ENCODE measurements at regions not wholly inside any gene's neighbourhood (a gene's known extent, or its start where the extent isn't known, plus 50 kb on each side); places are given as distances from the start of the nearest gene placed in this dataset.

DNA sequence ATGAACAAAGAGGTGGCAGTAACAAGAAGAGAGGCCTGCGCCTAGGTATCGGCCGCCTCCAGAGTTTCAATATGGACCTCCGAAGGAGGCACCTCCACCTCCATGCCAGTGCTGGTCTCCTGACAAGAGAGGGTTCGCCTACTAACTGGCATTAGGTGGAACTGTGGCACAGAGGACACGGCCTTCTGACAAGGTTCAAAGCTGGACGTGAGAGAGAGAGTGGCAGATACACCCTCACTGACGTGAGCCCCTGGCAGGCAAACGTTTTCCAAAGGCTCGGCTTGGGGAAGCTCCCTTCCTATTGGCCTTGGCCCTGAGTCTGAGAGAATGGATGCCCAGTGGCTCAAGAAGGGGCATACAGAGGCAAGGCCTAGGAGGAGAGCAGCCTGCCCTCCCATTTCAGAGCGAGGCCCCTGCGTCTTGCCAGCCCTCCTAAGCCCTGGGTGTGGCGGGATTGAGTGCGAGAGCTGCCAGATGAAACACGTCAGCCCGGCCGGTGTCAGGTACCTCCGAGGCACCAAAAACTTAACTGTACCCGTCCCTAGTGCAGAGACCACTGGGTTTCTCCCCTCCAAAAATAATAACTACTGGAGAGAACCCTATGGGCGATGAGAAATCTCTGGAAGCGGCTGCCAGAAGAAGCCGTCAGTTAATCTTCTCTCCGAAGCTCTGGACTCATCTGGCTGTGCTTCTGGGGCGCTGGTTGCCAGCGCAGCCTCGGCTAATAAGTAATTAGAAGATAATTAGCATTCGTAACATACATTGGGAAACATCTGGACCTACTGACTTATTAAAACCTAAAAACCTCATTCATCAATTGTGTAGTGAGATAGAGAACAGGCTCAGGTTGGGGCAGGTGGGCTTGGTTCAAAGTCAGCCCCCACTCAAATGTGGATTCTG, 283.6 kb downstream of the NPHP4 start:
- DNase-seq = no peak
- Mint-ChIP-seq H3K27me3 (no peaks in the 10 kb centered on the region), H3K36me3 (no peaks in the 10 kb centered on the region), H3K9me3 (no peaks in the 10 kb centered on the region), H3K27ac (no peak overlapping the region), H3K4me1 (no peaks in the 10 kb centered on the region), H3K4me3 (no peak overlapping the region)

DNA sequence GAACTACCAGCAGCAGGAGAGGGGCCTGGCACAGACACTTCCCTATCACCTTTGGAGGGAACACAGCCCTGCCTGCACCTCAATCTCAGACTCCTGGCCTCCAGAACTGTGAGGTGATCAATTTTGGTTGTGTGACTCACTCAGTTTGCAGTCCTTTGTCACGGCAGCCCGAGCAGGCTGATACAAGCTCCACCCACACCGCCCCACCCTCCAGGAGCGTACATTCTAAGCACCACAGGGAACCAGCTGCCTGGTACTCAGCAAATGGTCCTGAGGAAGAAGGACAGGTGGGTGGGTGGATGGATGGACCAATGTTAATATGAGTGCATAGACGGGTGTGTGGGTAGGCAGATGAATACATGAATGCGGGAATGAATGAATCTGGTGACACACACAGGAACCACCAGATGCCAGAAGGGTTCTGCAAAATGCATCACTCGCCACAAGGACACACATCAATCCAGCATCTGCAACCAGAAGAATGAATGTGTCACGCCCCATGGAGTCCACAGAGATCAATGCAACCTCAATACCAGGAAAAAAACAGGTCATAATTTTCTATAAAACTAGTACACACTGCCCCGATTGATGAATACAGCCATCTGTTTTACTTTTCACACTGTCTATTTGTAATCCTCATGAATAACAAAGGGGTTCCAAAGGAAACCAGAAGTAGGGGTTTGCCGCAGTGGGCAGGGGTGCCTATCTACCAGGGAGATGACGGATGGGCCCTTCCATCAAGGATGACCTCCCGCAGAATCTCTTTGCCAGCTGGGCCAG, 284.5 kb downstream of the NPHP4 start:
- Mint-ChIP-seq H3K9me3 (no peaks in the 10 kb centered on the region), H3K36me3 (no peaks in the 10 kb centered on the region), H3K4me1 (no peaks in the 10 kb centered on the region), H3K27me3 (no peaks in the 10 kb centered on the region), H3K4me3 (no peak overlapping the region), H3K27ac (no peak overlapping the region)
- no peak for DNase-seq

DNA sequence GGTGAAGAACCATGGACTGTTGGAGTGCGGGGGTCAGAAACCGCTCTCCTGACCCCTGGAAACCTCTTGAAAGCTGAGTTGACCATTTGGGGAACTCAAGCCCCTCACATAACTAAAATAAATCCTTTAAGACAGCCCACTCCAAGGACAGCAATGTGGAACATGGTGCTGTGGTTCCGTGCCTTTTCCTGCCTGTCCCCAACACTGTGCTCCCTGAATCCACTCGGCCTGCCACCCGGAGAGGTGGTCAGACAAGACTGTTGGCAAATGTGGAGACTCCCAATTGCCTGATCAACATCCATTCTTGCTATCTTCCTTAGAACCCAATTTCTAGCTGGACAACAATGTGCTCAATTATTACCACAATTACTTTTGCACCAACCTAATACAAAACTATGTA, 286.0 kb downstream of the NPHP4 start:
- Mint-ChIP-seq H3K27me3 (no peaks in the 10 kb centered on the region), H3K36me3 (no peaks in the 10 kb centered on the region), H3K9me3 (no peaks in the 10 kb centered on the region)

DNA sequence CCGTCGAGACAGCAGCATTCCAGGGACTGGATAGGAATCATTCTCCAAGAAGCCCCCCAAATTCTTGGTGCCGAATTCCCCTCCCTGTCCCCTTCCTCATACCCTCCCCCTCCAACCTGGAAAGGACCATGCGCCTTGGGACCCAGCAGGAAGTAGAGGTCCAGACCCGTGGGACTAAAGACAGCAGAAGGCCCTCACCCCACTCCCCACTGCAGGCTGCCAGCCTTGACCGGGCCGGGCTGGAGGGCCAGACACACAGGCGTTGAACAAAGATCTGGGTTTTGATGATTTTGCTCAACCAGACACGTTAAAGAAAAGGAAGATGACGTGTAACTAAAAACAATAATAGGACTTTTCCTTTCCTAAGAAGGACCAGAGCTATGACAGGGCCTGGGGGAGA, 286.5 kb downstream of the NPHP4 start:
- H3K27me3 Mint-ChIP-seq = no peaks in the 10 kb centered on the region
- H3K4me3 Mint-ChIP-seq = no peak overlapping the region
- no peaks in the 10 kb centered on the region for H3K9me3 Mint-ChIP-seq
- H3K36me3 Mint-ChIP-seq = no peaks in the 10 kb centered on the region
- no peaks in the 10 kb centered on the region for H3K4me1 Mint-ChIP-seq
- H3K27ac Mint-ChIP-seq = no peak overlapping the region
- no peak for DNase-seq

More for the DNA sequence above, 286.0 kb downstream of the NPHP4 start:
- no peak overlapping the region for H3K27ac Mint-ChIP-seq
- H3K4me3 Mint-ChIP-seq = no peak overlapping the region
- no peak for DNase-seq
- H3K4me1 Mint-ChIP-seq = no peaks in the 10 kb centered on the region

DNA sequence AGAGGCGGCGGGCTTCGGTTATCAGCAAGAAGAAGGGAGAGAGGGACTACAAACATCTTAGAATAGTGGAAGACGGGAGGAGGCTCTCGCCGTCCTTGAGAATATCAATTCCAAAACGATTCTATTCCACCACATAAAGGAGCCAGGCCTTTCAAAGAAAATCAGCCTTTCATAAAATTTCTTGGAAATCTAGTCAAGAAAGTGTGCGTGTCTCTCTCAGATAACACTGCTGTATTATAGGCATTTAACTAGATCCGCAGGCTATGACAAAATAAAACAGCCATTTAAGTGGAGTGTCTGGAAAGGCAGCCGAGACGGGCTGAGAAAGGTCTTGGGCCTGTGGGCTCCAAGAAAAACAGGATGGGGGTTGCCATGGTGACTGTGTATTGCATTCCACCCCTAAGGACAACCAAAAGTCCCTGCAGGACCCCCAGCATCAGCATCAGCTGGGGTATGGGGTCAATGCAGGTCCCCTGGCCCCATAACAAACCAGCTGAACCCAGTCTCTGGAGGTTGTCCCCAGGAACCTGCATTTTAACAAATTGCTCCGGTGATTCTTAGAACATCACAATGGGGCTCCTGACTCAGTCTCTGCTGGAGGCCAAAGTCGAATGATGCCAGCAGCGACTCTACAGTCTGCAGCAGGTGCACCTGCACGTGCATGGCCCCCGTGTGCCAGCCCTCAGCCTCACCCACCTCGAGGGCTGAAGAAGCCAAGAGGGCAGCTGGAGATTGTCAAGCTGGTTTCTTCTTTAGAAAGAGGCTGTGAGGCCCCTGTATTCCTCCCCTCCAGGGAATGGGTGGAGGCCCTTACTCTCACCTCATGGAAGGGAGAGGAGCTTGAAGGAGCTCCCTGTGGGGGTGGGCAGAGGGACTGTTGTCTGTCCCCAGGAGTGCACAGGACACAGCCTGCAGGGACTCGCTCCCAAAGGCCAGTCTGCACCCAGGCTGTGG, 287.4 kb downstream of the NPHP4 start:
- Mint-ChIP-seq H3K27ac (no peak overlapping the region), H3K27me3 (no peaks in the 10 kb centered on the region), H3K4me1 (no peaks in the 10 kb centered on the region), H3K9me3 (no peaks in the 10 kb centered on the region), H3K4me3 (no peak overlapping the region), H3K36me3 (no peaks in the 10 kb centered on the region)
- no peak for DNase-seq

DNA sequence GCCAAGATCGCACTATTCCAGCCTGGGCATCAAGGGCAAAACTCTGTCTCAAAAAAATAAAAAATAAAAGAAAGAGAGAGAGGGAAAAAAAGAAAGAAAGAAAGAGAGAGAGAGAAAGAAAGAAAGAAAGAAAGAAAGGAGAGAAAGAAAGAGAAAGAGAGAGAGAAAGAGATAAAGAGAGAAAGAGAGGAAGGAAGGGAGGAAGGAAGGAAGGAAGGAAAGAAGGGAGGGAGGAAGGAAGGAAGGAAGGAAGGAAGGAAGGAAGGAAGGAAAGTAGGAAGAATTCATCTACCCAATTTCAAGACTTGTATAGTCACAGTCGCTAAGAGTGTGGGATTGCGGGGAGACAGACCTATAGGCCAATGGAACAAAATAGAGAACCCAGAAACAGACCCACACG, 290.6 kb downstream of the NPHP4 start:
- no peak overlapping the region for H3K27ac Mint-ChIP-seq
- H3K9me3 Mint-ChIP-seq = no peaks in the 10 kb centered on the region
- H3K27me3 Mint-ChIP-seq = no peaks in the 10 kb centered on the region
- H3K36me3 Mint-ChIP-seq = no peaks in the 10 kb centered on the region
- H3K4me1 Mint-ChIP-seq = no peaks in the 10 kb centered on the region
- H3K4me3 Mint-ChIP-seq = no peak overlapping the region
- no peak for DNase-seq

DNA sequence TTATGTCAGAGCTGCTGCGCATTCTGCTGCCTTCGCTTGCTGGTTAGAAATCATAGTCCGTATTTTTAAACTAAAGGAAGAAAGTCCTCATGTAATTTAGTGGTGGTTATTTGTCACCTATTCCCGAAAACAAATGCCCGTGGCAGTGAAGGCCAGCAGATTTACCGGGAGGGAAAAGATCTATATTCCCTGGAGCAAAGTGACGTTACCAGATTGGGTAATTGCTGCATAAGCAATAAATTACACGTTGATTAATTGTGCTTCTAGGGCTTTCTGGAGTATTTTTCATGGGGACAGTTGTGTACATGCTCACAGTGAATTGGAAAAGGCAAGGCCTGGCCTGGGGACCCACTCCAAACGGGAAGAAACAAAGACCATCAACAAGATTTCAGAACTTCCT, 298.7 kb downstream of the NPHP4 start:
- no peaks in the 10 kb centered on the region for H3K4me1 Mint-ChIP-seq
- H3K9me3 Mint-ChIP-seq = no peaks in the 10 kb centered on the region
- peaks cover 8% of the 10 kb centered on the region for H3K27me3 Mint-ChIP-seq
- no peaks in the 10 kb centered on the region for H3K36me3 Mint-ChIP-seq
- H3K4me3 Mint-ChIP-seq = no peak overlapping the region
- DNase-seq = no peak
- H3K27ac Mint-ChIP-seq = no peak overlapping the region

DNA sequence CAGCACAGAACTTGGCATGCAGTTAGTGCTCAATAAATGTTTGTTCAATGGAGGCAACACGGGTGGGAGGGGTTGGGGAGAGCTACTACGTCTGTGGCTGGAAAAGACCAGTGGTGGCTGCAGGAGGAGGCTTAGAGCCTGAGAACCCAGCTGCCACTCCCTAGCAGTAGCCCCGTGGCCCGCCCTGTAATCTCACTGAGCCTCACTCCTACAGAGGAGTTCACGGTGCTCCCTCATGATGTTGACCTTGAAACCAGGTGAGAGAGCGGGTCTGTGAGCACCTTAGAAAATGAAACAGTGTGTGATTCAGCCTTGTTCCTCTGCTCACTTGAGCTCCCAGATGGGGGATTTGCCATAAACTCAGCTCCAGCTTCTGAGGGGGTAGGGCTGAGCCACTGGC, 299.6 kb downstream of the NPHP4 start:
- no peaks in the 10 kb centered on the region for H3K4me1 Mint-ChIP-seq
- no peaks in the 10 kb centered on the region for H3K36me3 Mint-ChIP-seq
- H3K27ac Mint-ChIP-seq = no peak overlapping the region
- H3K4me3 Mint-ChIP-seq = no peak overlapping the region
- H3K9me3 Mint-ChIP-seq = no peaks in the 10 kb centered on the region
- peaks cover 8% of the 10 kb centered on the region for H3K27me3 Mint-ChIP-seq
- DNase-seq = no peak

DNA sequence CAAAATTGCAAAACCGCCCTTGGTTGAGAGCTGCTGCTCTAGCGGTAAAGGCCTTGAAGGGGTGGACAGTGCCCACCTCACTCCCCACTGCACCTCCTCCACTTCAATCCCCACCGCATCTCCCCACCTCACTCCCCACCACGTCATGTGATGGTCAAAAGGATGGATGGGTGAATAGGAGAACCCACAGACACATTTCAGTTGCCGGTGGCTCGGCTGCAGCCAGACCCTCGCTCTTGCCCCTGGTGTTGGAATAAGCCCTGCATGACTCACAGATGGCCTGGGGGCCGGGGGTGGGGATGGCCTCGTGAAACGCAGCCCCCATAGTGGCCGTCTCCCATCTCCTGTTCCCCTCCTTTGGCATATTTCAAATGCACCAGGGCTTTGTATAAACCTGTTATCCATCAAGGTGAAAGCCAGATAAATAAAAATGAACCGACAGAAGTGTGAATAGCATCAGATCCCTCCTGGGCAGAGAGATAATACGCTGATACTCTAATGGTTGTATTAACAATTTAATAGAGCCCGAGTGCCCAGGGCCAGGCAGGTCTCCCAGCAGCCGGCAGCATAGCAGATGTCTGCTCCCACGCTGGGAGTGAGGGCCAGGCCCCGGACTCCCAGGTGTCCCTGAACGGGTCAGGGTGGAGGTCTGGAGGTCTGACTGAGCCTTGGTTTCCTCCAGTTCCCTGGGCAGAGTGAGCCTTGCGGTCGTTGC, 300.3 kb downstream of the NPHP4 start:
- DNase-seq = no peak
- Mint-ChIP-seq H3K27me3 (peaks cover 8% of the 10 kb centered on the region), H3K4me3 (no peak overlapping the region), H3K4me1 (no peaks in the 10 kb centered on the region), H3K36me3 (no peaks in the 10 kb centered on the region), H3K9me3 (no peaks in the 10 kb centered on the region), H3K27ac (no peak overlapping the region)

DNA sequence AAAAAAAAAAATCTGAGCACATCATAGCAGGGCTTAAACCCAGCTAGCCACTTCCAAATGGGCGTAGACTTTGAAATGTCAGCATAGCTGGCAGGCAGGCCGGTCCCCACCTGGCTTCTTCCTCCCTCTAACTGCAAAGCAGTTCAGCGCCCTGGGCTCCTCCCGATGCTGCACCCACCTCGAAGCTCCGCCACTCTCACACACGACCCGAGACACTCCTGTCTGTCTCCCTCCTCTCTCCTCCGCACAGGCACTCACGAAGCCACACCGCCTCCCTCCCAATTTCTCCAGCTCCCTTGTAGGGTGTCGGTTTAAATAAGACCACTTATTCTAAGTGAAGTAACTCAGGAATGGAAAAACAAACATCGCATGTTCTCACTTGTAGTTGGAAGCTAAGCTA, 301.3 kb downstream of the NPHP4 start:
- Mint-ChIP-seq H3K9me3 (no peaks in the 10 kb centered on the region), H3K27ac (no peak overlapping the region), H3K4me1 (no peaks in the 10 kb centered on the region), H3K4me3 (no peak overlapping the region), H3K36me3 (no peaks in the 10 kb centered on the region), H3K27me3 (peaks cover 8% of the 10 kb centered on the region)
- no peak for DNase-seq

DNA sequence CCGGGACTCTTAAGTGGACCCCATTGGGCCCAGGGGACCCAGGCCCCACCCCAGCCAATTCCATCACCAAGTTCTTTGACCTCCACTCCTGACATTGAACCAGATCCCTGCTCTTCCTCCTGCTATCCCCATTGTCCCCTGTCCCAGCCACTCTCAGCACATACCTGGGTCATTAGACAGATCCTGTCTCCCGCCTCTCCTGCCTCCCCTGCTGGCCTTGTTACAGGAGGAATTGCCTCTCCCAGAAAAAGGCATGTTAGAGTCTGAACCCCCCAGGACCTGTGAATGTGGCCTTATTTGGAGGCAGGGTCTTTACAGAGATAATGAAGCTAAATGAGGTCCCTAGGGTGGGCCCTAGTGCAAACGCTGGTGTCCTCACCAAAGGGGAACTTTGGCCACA, 301.9 kb downstream of the NPHP4 start:
- H3K4me3 Mint-ChIP-seq = no peak overlapping the region
- DNase-seq = no peak

DNA sequence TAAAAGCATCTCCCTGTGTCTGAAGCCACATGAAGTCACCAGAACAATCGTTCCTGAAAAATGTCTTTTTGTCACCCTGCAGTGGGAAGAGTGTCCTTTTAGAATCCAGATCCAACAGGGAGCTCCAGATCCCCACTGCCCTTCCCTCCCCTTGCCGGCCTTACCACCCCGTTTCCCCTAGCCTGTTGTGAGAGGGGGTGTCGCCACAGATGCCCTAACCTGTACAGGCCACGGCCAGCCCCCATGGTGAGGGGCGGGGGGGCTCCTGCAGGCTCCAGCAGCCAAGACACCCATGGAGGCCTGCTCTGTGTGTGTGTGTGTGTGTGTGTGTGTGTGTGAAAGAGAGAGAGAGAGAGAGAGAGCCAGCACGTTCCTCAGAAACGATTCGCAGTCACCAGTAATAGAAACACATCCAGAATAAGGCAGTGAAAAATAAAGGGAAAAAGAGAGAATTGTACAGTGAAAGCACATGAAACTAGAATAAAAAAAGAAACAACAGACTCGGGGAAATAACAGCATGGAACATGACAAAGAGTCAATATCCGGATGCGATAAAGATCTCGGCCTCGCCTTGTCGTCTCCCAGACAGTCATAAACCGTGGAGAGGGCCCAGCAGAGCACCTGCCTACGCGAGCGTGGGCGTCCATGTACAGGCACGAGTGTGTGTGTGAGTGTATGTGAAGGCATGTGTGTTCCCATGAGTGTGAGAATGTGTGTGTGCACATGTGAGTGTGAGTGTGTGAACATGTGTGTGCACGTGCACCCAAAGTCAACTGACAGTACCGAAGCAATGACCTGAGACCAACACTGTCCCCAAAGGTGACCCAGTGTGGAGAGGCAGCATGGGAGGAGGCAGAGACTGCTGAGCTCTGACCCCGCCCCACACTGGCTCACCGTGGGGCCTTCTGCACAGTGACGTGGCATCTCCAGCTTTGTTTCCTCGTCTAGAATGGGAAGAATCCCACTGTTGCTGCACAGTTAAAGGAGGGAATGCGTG, 303.8 kb downstream of the NPHP4 start:
- Mint-ChIP-seq H3K27ac (no peak overlapping the region), H3K4me3 (no peak overlapping the region), H3K4me1 (peaks cover 2% of the 10 kb centered on the region), H3K9me3 (no peaks in the 10 kb centered on the region), H3K27me3 (peaks cover 7% of the 10 kb centered on the region), H3K36me3 (no peaks in the 10 kb centered on the region)
- DNase-seq = no peak

More for the DNA sequence above, 301.9 kb downstream of the NPHP4 start:
- Mint-ChIP-seq H3K27me3 (peaks cover 8% of the 10 kb centered on the region), H3K36me3 (no peaks in the 10 kb centered on the region), H3K4me1 (no peaks in the 10 kb centered on the region), H3K27ac (no peak overlapping the region), H3K9me3 (no peaks in the 10 kb centered on the region)

DNA sequence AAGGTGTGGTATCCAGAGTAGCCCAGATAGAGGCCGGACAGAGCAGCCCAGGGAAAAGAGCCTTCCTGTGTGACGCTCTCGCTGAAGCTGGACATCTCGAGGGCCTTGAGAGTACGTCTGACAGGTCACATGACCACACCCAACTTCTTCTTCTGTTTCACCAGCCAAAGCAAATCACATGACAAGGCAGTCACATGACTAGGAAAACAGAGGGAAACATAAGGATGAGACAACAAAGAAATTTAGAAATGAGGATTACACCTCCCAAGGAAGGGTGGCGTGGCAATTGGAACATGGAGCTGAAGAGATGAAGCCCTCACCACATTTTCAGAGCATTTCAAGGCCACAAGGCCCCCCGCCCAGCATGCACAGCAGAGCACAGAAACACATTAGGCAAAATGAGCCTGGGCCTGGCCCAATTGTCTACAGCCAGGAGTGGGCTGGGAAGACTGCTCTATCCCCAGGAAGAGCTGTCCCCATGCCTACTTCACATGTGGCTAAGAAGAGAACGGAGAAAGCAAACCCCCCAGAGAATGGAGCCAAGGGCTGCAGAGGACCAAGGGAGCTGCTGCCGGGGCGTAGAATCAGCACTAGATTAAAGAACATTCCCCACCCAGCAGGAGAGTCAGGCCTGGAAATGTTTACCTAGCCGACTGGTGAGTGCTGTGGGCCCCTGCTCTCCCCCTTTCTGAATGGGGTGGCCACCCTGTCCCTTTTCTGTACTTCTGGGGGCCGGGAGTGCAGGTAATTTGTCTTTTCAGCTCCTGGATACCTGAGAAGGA, 305.1 kb downstream of the NPHP4 start:
- Mint-ChIP-seq H3K9me3 (no peaks in the 10 kb centered on the region), H3K4me1 (peaks cover 2% of the 10 kb centered on the region), H3K27ac (no peak overlapping the region), H3K4me3 (no peak overlapping the region), H3K36me3 (no peaks in the 10 kb centered on the region), H3K27me3 (peaks cover 7% of the 10 kb centered on the region)
- no peak for DNase-seq
